Ovary (tissue), 7 donors: ENCODE measurements at regions not wholly inside any gene's neighbourhood (a gene's known extent, or its start where the extent isn't known, plus 50 kb on each side); places are given as distances from the start of the nearest gene placed in this dataset.

Experiments
- DNase-seq, 5 donors: peaks; one replicate each; pipeline ENCODE4 v3.0.0-alpha.2; 2019 to 2020
- H3K27ac ChIP-seq, 2 donors: fragments of 200-600 bp; one replicate each; pipeline versions ENCODE4 v1.5.1 to v1.8.0; 2019 to 2022
- H3K27me3 ChIP-seq: fragments of 200-600 bp; one replicate; pipeline ENCODE4 v1.8.0; 2022
- H3K36me3 ChIP-seq: fragments of 200-600 bp; sonication (generic); one replicate; pipeline ENCODE4 v1.5.1; 2019
- H3K4me1 ChIP-seq: one replicate; pipeline ENCODE4 v1.8.1; 2013; ENCODE audit warnings: mild to moderate bottlenecking, moderate library complexity; ENCODE audit not compliant: insufficient read depth
- H3K4me3 ChIP-seq: fragments of 200-600 bp; sonication (generic); one replicate; pipeline ENCODE4 v1.5.1; 2017
- H3K9me3 ChIP-seq, 2 donors: fragments of 200-600 bp in 1 of 2; sonication (generic) in 1 of 2; one replicate each; pipeline versions ENCODE4 v1.5.1 to v1.8.1; 2013 to 2019; ENCODE audit warnings: mild to moderate bottlenecking in 1 of 2, moderate library complexity in 1 of 2
- CTCF ChIP-seq, 3 donors: fragments of 450-650 bp in 2 of 3; fragments of 200-600 bp in 1 of 3; IDR thresholded peaks; one replicate each; pipeline versions ENCODE4 v1.5.1 to v1.8.0; 2016 to 2022; ENCODE audit warnings: antibody characterized with exemption in 3 of 3, mild to moderate bottlenecking in 1 of 3
- EP300 ChIP-seq: sonication (generic); formaldehyde crosslinking; IDR thresholded peaks from one replicate; pipeline ENCODE4 v1.6.1; 2017; ENCODE audit warnings: antibody characterized with exemption
- POLR2A ChIP-seq: fragments of 450-650 bp; IDR thresholded peaks from one replicate; pipeline ENCODE4 v1.6.1; 2017; ENCODE audit warnings: antibody characterized with exemption, mild to moderate bottlenecking, moderate library complexity
- WGBS, 3 donors: extraction: QIAGEN DNeasy Blood & Tissue Kit in 1 of 3; methylation state at CpG; one replicate each; pipeline versions ENCODE4 v1.1.5 to v1.1.7; 2013 to 2017; 5-methylcytosine and 5-hydroxymethylcytosine counted together
- intact Hi-C, 4 donors: fragments of 100-400 bp; cut with DNase I; formaldehyde crosslinking; loops; one replicate each; pipeline versions ENCODE4 v1.11.0 to v1.15.1; 2022 to 2023
- donor health status: DM: no; HTN: no; CAD: no; lungs with moderate emphysema.
- donor health status: DM: no; HTN: no; CAD: no.
- donor health status: Bipolar disorder and iron deficiency.
- donor health status: DM: no; HTN: no; CAD: no.
- donor health status: DM: yes; HTN: yes; CAD: no.

- no peak overlapping the region for H3K4me3 ChIP-seq
- no peaks in the 10 kb centered on the region for H3K9me3 ChIP-seq
- WGBS, 3 donors: 85 to 90% (median 89%) methylated on average over 12 of the region's 12 CpGs
- no peak overlapping the region for H3K27ac ChIP-seq
- TF ChIP-seq CTCF (IDR thresholded peaks at IDR 0.05): no peak
- no peak for TF ChIP-seq EP300
- TF ChIP-seq POLR2A: no peak
- no peaks in the 10 kb centered on the region for H3K36me3 ChIP-seq
- intact Hi-C loops: no loop called here
- no peaks in the 10 kb centered on the region for H3K27me3 ChIP-seq
- no peak for DNase-seq
- H3K4me1 ChIP-seq: no peaks in the 10 kb centered on the region
These were observed 184.0 kb downstream of the PTPN20 start for GRCh38 chr10:47095211-47095610.

DNA sequence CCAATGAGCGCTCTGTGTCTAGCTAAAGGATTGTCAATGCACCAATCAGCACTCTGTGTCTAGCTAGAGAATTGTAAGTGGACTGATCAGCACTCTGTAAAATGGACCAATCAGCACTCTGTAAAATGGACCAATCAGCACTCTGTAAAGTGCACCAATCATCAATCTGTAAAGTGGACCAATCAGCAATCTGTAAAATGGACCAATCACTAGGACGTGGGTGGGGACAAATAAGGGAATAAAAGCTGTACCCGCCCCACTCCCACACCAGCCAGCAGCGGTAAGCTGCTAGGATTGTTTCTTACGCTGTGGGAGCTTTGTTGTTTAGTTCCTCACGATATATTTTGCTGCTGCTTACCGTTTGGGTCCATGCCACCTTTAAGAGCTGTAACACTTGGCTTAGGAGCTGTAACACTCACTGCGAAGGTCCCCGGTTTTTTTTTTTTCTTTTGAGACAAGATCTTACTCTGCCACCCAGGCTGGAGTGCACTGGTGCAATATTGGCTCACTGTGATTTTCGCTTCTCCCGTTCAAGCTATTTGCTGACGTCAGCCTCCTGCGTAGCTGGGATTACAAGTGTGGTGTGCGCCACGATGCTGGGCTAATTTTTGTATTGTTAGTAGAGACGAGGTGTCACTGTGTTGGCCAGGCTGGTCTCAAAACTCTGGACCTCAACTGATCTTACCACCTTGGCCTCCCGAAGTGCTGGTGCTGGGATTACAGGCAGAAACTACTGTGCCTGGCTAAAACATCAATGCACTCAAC is 184.8 kb downstream of the PTPN20 start:
- intact Hi-C loops: no loop called here
- TF ChIP-seq CTCF (IDR thresholded peaks at IDR 0.05) (no peak), EP300 (no peak), POLR2A (no peak)
- H3K4me3 ChIP-seq: no peak overlapping the region
- no peaks in the 10 kb centered on the region for H3K9me3 ChIP-seq
- WGBS, 3 donors: 85 to 91% (median 87%) methylated on average over 17 of the region's 17 CpGs
- no peaks in the 10 kb centered on the region for H3K4me1 ChIP-seq
- H3K36me3 ChIP-seq: no peaks in the 10 kb centered on the region
- no peak for DNase-seq
- no peak overlapping the region for H3K27ac ChIP-seq
- no peaks in the 10 kb centered on the region for H3K27me3 ChIP-seq

DNA sequence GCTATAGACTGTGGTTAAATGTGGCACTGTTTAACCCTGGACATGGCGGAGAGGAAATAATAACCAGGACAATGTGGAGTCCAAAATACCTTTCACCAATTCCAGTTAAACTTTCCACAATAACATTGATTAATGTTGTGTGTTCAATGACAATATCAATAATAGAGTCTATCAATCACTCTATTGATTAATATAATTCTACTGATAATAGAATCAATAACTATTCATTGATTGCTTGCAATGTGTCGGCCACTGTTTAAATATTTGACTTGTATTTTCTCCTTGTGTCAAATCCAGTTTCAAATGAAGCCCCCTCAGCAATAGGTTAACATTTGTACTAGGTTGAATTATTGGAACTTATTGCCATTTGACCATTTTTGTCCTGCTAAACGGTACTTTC is 187.0 kb downstream of the PTPN20 start:
- TF ChIP-seq EP300 (no peak), CTCF (IDR thresholded peaks at IDR 0.05) (no peak)
- Histone ChIP-seq H3K9me3 (no peaks in the 10 kb centered on the region), H3K27me3 (no peaks in the 10 kb centered on the region), H3K4me3 (no peak overlapping the region), H3K27ac (no peak overlapping the region), H3K4me1 (no peaks in the 10 kb centered on the region), H3K36me3 (no peaks in the 10 kb centered on the region)
- intact Hi-C loops: no loop called here
- WGBS, 3 donors: 86 to 92% (median 88%) methylated on average over 3 of the region's 3 CpGs
- no peak for DNase-seq

DNA sequence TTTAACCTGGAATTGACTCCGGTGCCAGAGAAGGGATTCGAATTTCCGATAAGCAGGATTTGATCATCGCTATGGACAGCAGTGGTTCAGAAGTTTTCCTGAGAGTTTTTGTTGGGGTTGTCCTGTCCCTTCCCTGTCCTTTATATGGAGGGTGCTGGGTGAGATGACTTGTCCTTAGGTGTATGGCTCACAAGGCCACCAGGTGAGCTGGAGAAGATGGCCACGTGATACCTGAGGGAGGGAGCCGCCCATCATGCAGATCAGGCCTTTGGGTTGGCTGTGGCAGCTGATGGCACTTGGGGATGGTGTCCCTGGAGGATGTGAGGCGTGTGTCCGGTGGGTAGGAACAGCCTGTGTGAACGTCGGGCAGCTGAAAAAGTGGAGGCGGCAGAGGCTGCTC is 187.7 kb downstream of the PTPN20 start:
- Histone ChIP-seq H3K36me3 (no peaks in the 10 kb centered on the region), H3K9me3 (no peaks in the 10 kb centered on the region), H3K4me1 (no peaks in the 10 kb centered on the region), H3K27me3 (no peaks in the 10 kb centered on the region), H3K27ac (no peak overlapping the region), H3K4me3 (no peak overlapping the region)
- TF ChIP-seq CTCF (IDR thresholded peaks at IDR 0.05): no peak
- TF ChIP-seq POLR2A: no peak
- TF ChIP-seq EP300: no peak
- DNase-seq: no peak
- WGBS, 3 donors: 89 to 95% (median 92%) methylated on average over 11 of the region's 11 CpGs
- intact Hi-C loops: no loop called here
